ENCODE measurements at regions not wholly inside any gene's neighbourhood (a gene's known extent, or its start where the extent isn't known, plus 50 kb on each side); places are given as distances from the start of the nearest gene placed in this dataset.

- Histone ChIP-seq H3K4me2 (replicated peaks; ENCODE audit: low read depth, low read length, poor library complexity, severe bottlenecking) (no peak overlapping the region), H3K27me3 (replicated peaks in 1 of 4; ENCODE audit: control extremely low read depth in 1 of 4, control insufficient read depth in 3 of 4, insufficient read depth in 4 of 4, low read length in 3 of 4) (no peaks in the 10 kb centered on the region), H3K4me1 (ENCODE audit: control insufficient read depth in 2 of 2, insufficient read depth in 2 of 2, low read length in 2 of 2) (no peaks in the 10 kb centered on the region), H3K9me3 (ENCODE audit: control extremely low read depth in 1 of 3, control insufficient read depth in 2 of 3, insufficient read depth in 1 of 3, low read length in 2 of 3) (no peaks in the 10 kb centered on the region), H3K36me3 (replicated peaks in 1 of 2; ENCODE audit: control extremely low read depth in 1 of 2, control insufficient read depth in 1 of 2, extremely low read depth in 1 of 2, insufficient read depth in 2 of 2, low read length in 1 of 2) (no peaks in the 10 kb centered on the region), H3K79me2 (ENCODE audit: control insufficient read depth, insufficient read depth, low read length) (no peaks in the 10 kb centered on the region), H3K27ac (ENCODE audit: low read length in 2 of 2) (no peak overlapping the region), H4K20me1 (ENCODE audit: control insufficient read depth, insufficient read depth, low read length, poor library complexity, severe bottlenecking) (no peaks in the 10 kb centered on the region), H3K9ac (ENCODE audit: low read length) (no peak overlapping the region), H3K4me3 (ENCODE audit: control extremely low read depth in 1 of 5, extremely low read depth in 1 of 5, insufficient read depth in 1 of 5, low read depth in 2 of 5, low read length in 4 of 5) (no peak overlapping the region), H2AFZ (ENCODE audit: insufficient read depth, low read depth, low read length, poor library complexity, severe bottlenecking) (no peak overlapping the region)
- 68% methylated on average over 2 of the region's 4 CpGs for WGBS (ENCODE audit: insufficient coverage)
- intact Hi-C loops (cut with micrococcal nuclease), result no loop called here
- no peaks in the 10 kb centered on the region for H3K9me3 Mint-ChIP-seq (ENCODE audit: insufficient read depth)
- ChIA-PET POLR2A (no interaction called here), CTCF (no interaction called here)
- H3K4me1 Mint-ChIP-seq, result no peaks in the 10 kb centered on the region
- ATAC-seq (ENCODE audit: low read depth) (no peak), DNase-seq (no peak)
- no peak overlapping the region for H3K27ac Mint-ChIP-seq
- no peak overlapping the region for H3K4me3 Mint-ChIP-seq
- TF ChIP-seq CTCF (IDR thresholded peaks at IDR 0.05) (no peak), EZH2 (IDR thresholded peaks at IDR 0.05; ENCODE audit: borderline replicate concordance, insufficient read depth, low read depth, low read length, poor library complexity, severe bottlenecking) (no peak)
- H3K27me3 Mint-ChIP-seq, result peaks cover 23% of the 10 kb centered on the region
These were observed 65.6 kb upstream of the RMST start for GRCh38 chr12:97397008-97397407.

- no peak for ATAC-seq (ENCODE audit: low read depth)
- Histone ChIP-seq H3K79me2 (ENCODE audit: control insufficient read depth, insufficient read depth, low read length) (no peaks in the 10 kb centered on the region), H3K27ac (ENCODE audit: low read length in 2 of 2) (no peak overlapping the region), H3K4me1 (ENCODE audit: control insufficient read depth in 2 of 2, insufficient read depth in 2 of 2, low read length in 2 of 2) (no peaks in the 10 kb centered on the region), H3K9ac (ENCODE audit: low read length) (no peak overlapping the region), H2AFZ (ENCODE audit: insufficient read depth, low read depth, low read length, poor library complexity, severe bottlenecking) (no peak overlapping the region), H3K27me3 (replicated peaks in 1 of 4; ENCODE audit: control extremely low read depth in 1 of 4, control insufficient read depth in 3 of 4, insufficient read depth in 4 of 4, low read length in 3 of 4) (no peaks in the 10 kb centered on the region), H4K20me1 (ENCODE audit: control insufficient read depth, insufficient read depth, low read length, poor library complexity, severe bottlenecking) (no peaks in the 10 kb centered on the region), H3K36me3 (replicated peaks in 1 of 2; ENCODE audit: control extremely low read depth in 1 of 2, control insufficient read depth in 1 of 2, extremely low read depth in 1 of 2, insufficient read depth in 2 of 2, low read length in 1 of 2) (no peaks in the 10 kb centered on the region), H3K4me3 (ENCODE audit: control extremely low read depth in 1 of 5, extremely low read depth in 1 of 5, insufficient read depth in 1 of 5, low read depth in 2 of 5, low read length in 4 of 5) (no peak overlapping the region), H3K9me3 (ENCODE audit: control extremely low read depth in 1 of 3, control insufficient read depth in 2 of 3, insufficient read depth in 1 of 3, low read length in 2 of 3) (no peaks in the 10 kb centered on the region), H3K4me2 (replicated peaks; ENCODE audit: low read depth, low read length, poor library complexity, severe bottlenecking) (no peak overlapping the region)
- H3K27me3 Mint-ChIP-seq, result peaks cover 18% of the 10 kb centered on the region
- no peak overlapping the region for H3K27ac Mint-ChIP-seq
- intact Hi-C loops (cut with micrococcal nuclease), result no loop called here
- no peak for DNase-seq
- ChIA-PET POLR2A (no interaction called here), CTCF (interaction anchor here (0.7 kb wide), 1 partner anchor 250 kb away, joined by 3 read pairs; no protein-coding TSS in a partner anchor)
- no peak overlapping the region for H3K4me3 Mint-ChIP-seq
- TF ChIP-seq CTCF (IDR thresholded peaks at IDR 0.05), result no peak
- no peak for TF ChIP-seq EZH2 (IDR thresholded peaks at IDR 0.05; ENCODE audit: borderline replicate concordance, insufficient read depth, low read depth, low read length, poor library complexity, severe bottlenecking)
- H3K9me3 Mint-ChIP-seq (ENCODE audit: insufficient read depth), result no peaks in the 10 kb centered on the region
- WGBS (ENCODE audit: insufficient coverage), result 86% methylated on average over 1 of the region's 4 CpGs
- H3K4me1 Mint-ChIP-seq, result no peaks in the 10 kb centered on the region
These were observed 63.9 kb upstream of the RMST start for GRCh38 chr12:97398704-97399103.

Measured in B cell (primary cell).